ENCODE measurements at regions not wholly inside any gene's neighbourhood (a gene's known extent, or its start where the extent isn't known, plus 50 kb on each side); places are given as distances from the start of the nearest gene placed in this dataset.
A peak's percentile ranks its signal among the peaks of the same experiment; 100 is the strongest.

GRCh38 chr20:12573442-12573841 is 435.3 kb upstream of the SPTLC3 start:
- no peak for ATAC-seq
- TF ChIP-seq EZH2phosphoT487 (IDR thresholded peaks at IDR 0.05; ENCODE audit: borderline replicate concordance, low read length) (no peak), EZH2 (IDR thresholded peaks at IDR 0.05; ENCODE audit: low read length, unreplicated experiment) (no peak), CTCF (conservative IDR thresholded peaks at IDR 0.05; ENCODE audit: low read depth, low read length) (no peak)

DNA sequence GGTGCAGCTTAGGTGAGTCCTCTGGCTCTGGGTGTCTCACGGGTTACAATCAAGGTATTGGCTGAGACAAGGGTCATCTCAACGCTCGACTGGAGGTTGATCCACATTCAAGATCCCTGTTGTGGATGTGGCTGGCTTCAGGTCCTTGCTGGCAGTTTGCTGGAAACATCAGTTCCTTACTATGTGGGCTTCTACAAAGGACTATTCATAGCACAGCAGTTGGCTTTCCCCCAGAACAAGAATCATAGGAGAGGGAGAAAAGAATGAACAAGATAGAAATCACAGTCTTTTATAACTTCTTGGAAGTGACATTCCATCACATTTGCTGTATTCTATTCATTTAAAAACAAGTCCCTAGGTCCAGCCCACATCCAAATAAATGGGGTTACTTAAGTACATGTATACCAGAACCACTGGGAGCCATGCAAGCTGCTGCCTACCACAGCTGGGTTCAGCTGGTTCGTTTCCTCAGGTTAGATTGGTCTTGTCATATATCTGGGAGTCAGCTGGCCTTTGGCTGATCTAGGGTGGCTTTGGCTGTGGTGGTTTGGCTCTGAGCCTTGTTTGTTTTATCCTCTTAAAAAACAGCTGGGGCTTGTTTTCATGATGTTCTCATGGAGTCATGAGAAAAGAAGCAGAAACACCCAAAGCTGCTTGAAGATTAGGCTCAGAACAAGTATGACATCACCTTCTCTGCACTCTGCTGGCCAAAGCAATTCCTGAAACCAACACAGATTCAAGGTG is 433.2 kb upstream of the SPTLC3 start:
- no peak for DNase-seq
- no peak overlapping the region for H3K27ac ChIP-seq (ENCODE audit: low read length)
- H3K9me2 ChIP-seq (replicated peaks; ENCODE audit: low read length), result no peaks in the 10 kb centered on the region
- no peak overlapping the region for H3K4me2 ChIP-seq (ENCODE audit: low read length)
- no TSS peak for BruUV-seq (replicated peaks)
- ChIA-PET CTCF (no interaction called here), POLR2A (ENCODE audit: unreplicated experiment) (no interaction called here)
- no peaks in the 10 kb centered on the region for H3K4me1 ChIP-seq (ENCODE audit: insufficient read depth, low read length)
- H3K36me3 ChIP-seq (ENCODE audit: low read depth, low read length), result no peaks in the 10 kb centered on the region
- no peaks in the 10 kb centered on the region for H3F3A ChIP-seq (ENCODE audit: low read length, unreplicated experiment)
- no peak overlapping the region for H3K9ac ChIP-seq (ENCODE audit: low read length)
- no peak overlapping the region for H3K4me3 ChIP-seq (ENCODE audit: low read length)
- no peaks in the 10 kb centered on the region for H3K79me2 ChIP-seq (ENCODE audit: low read length)
- H4K20me1 ChIP-seq (ENCODE audit: low read length), result no peaks in the 10 kb centered on the region
- no peak overlapping the region for H2AFZ ChIP-seq (ENCODE audit: low read length)
- intact Hi-C loops (cut with micrococcal nuclease), result no loop called here
- peaks cover 38% of the 10 kb centered on the region; the same call in 1 of the 2 replicates for H3K27me3 ChIP-seq (ENCODE audit: low read length)
- no peaks in the 10 kb centered on the region for H3K9me3 ChIP-seq (ENCODE audit: low read length)
- no peak for ATAC-seq
- no peak for TF ChIP-seq EZH2 (IDR thresholded peaks at IDR 0.05; ENCODE audit: low read length, unreplicated experiment)
- no peak for TF ChIP-seq CTCF (conservative IDR thresholded peaks at IDR 0.05; ENCODE audit: low read depth, low read length)
- TF ChIP-seq EZH2phosphoT487 (IDR thresholded peaks at IDR 0.05; ENCODE audit: borderline replicate concordance, low read length), result no peak

More at GRCh38 chr20:12573442-12573841, 435.3 kb upstream of the SPTLC3 start:
- peaks cover 36% of the 10 kb centered on the region; the same call in 1 of the 2 replicates for H3K27me3 ChIP-seq (ENCODE audit: low read length)
- intact Hi-C loops (cut with micrococcal nuclease), result no loop called here
- H3K4me3 ChIP-seq (ENCODE audit: low read length), result no peak overlapping the region
- H3K9ac ChIP-seq (ENCODE audit: low read length), result no peak overlapping the region
- no peaks in the 10 kb centered on the region for H3K9me2 ChIP-seq (replicated peaks; ENCODE audit: low read length)
- BruUV-seq (replicated peaks), result no TSS peak
- DNase-seq, result peak; percentile 15
- no peaks in the 10 kb centered on the region for H3K79me2 ChIP-seq (ENCODE audit: low read length)
- no peaks in the 10 kb centered on the region for H3K9me3 ChIP-seq (ENCODE audit: low read length)
- ChIA-PET POLR2A (ENCODE audit: unreplicated experiment) (no interaction called here), CTCF (no interaction called here)
- H3K27ac ChIP-seq (ENCODE audit: low read length), result no peak overlapping the region
- H2AFZ ChIP-seq (ENCODE audit: low read length), result no peak overlapping the region
- H4K20me1 ChIP-seq (ENCODE audit: low read length), result no peaks in the 10 kb centered on the region
- no peaks in the 10 kb centered on the region for H3K4me1 ChIP-seq (ENCODE audit: insufficient read depth, low read length)
- H3K4me2 ChIP-seq (ENCODE audit: low read length), result peak overlapping the region; percentile 17
- H3K36me3 ChIP-seq (ENCODE audit: low read depth, low read length), result no peaks in the 10 kb centered on the region
- no peaks in the 10 kb centered on the region for H3F3A ChIP-seq (ENCODE audit: low read length, unreplicated experiment)

DNA sequence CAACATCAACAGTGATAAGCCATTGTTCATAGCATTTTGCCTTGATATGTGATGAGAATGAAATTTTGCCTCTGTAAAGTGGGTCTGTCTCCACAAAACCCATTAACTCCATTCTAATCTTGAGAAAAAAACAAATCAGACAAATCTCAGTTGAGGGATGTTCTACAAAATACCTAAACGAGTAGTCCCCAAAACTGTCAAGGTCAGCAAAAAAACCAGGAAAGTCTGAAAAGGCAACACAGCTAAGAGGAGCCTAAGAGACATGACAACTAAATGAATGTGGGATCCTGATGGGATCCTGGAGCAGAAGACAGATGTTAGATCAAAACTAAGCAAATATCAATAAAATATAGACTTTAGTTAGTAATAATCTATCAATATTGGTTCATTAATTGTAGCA is 431.6 kb upstream of the SPTLC3 start:
- TF ChIP-seq CTCF (conservative IDR thresholded peaks at IDR 0.05; ENCODE audit: low read depth, low read length) (no peak), EZH2phosphoT487 (IDR thresholded peaks at IDR 0.05; ENCODE audit: borderline replicate concordance, low read length) (no peak), EZH2 (IDR thresholded peaks at IDR 0.05; ENCODE audit: low read length, unreplicated experiment) (no peak)
- Histone ChIP-seq H3K9me2 (replicated peaks; ENCODE audit: low read length) (no peaks in the 10 kb centered on the region), H4K20me1 (ENCODE audit: low read length) (no peaks in the 10 kb centered on the region), H3F3A (ENCODE audit: low read length, unreplicated experiment) (no peaks in the 10 kb centered on the region), H3K9ac (ENCODE audit: low read length) (no peak overlapping the region), H2AFZ (ENCODE audit: low read length) (no peak overlapping the region), H3K4me1 (ENCODE audit: insufficient read depth, low read length) (no peaks in the 10 kb centered on the region), H3K27me3 (ENCODE audit: low read length) (peaks cover 45% of the 10 kb centered on the region), H3K27ac (ENCODE audit: low read length) (no peak overlapping the region), H3K79me2 (ENCODE audit: low read length) (no peaks in the 10 kb centered on the region), H3K36me3 (ENCODE audit: low read depth, low read length) (no peaks in the 10 kb centered on the region), H3K4me2 (ENCODE audit: low read length) (no peak overlapping the region), H3K4me3 (ENCODE audit: low read length) (no peak overlapping the region), H3K9me3 (ENCODE audit: low read length) (no peaks in the 10 kb centered on the region)
- POLR2A ChIA-PET (ENCODE audit: unreplicated experiment), result no interaction called here
- CTCF ChIA-PET, result no interaction called here
- no peak for ATAC-seq
- BruUV-seq (replicated peaks), result no TSS peak
- intact Hi-C loops (cut with micrococcal nuclease), result no loop called here
- DNase-seq, result no peak

All from PC-3 (cell line).